B cell (primary cell): ENCODE measurements at regions not wholly inside any gene's neighbourhood (a gene's known extent, or its start where the extent isn't known, plus 50 kb on each side); places are given as distances from the start of the nearest gene placed in this dataset.

Source experiments
- ATAC-seq: fragments of 200-7000 bp; cut with Tn5 transposase; one replicate; pipeline ENCODE4 v1.10.0; 2021; ENCODE audit warnings: low read depth, mild to moderate bottlenecking, moderate number of reproducible peaks, moderate library complexity
- CTCF ChIA-PET: fragments of 350-600 bp; sonication (Branson Sonifier 250); formaldehyde crosslinking; loops from one replicate; lab custom pipeline; 2021; ENCODE audit warnings: antibody characterized with exemption, inconsistent platforms; lab: Charles Lee
- POLR2A ChIA-PET: fragments of 350-600 bp; sonication (Branson Sonifier 250); formaldehyde crosslinking; loops from one replicate; lab custom pipeline; 2021; ENCODE audit warnings: antibody characterized with exemption; lab: Charles Lee
- DNase-seq: peaks from one replicate; pipeline ENCODE4 v3.0.0; 2013
- H2AFZ ChIP-seq: 2 replicates; pipeline ENCODE4 v1.6.1; 2012; ENCODE audit warnings: mild to moderate bottlenecking, low read depth, low read length; ENCODE audit not compliant: insufficient read depth, poor library complexity, severe bottlenecking
- H3K27ac ChIP-seq, 2 donors: 1 replicate in 1 of 2; 2 replicates in 1 of 2; pipeline ENCODE4 v1.5.1; 2012 to 2013; ENCODE audit warnings: low read length in 2 of 2, mild to moderate bottlenecking in 2 of 2, moderate library complexity in 1 of 2
- H3K27me3 ChIP-seq, 4 experiments: fragments of 200-600 bp in 1 of 4; sonication (generic) in 1 of 4; replicated peaks in 1 of 4; 1 replicate in 2 of 4; 2 replicates in 2 of 4; pipeline versions ENCODE4 v1.6.1 to v1.7.0; 2013 to 2016; ENCODE audit warnings: low read length in 3 of 4, mild to moderate bottlenecking in 2 of 4, mixed read lengths in 1 of 4, moderate library complexity in 1 of 4; ENCODE audit not compliant: insufficient read depth in 4 of 4, control insufficient read depth in 3 of 4; ENCODE audit errors: control extremely low read depth in 1 of 4
- H3K36me3 ChIP-seq, 2 experiments: replicated peaks in 1 of 2; 1 replicate in 1 of 2; 2 replicates in 1 of 2; pipeline versions ENCODE4 v1.6.1 to v1.7.1; 2013; ENCODE audit warnings: low read length in 1 of 2; ENCODE audit not compliant: insufficient read depth in 2 of 2, control insufficient read depth in 1 of 2; ENCODE audit errors: control extremely low read depth in 1 of 2, extremely low read depth in 1 of 2
- H3K4me1 ChIP-seq, 2 donors: fragments of 200-600 bp in 1 of 2; sonication (generic) in 1 of 2; 1 replicate in 1 of 2; 2 replicates in 1 of 2; pipeline versions ENCODE4 v1.5.1 to v1.6.1; 2013 to 2017; ENCODE audit warnings: low read length in 2 of 2; ENCODE audit not compliant: control insufficient read depth in 2 of 2, insufficient read depth in 2 of 2
- H3K4me2 ChIP-seq: replicated peaks from 2 replicates; pipeline ENCODE3; 2012; ENCODE audit warnings: mild to moderate bottlenecking, low read depth, low read length; ENCODE audit not compliant: poor library complexity, severe bottlenecking
- H3K4me3 ChIP-seq, 5 experiments: fragments of 200-600 bp in 1 of 5; sonication (generic) in 1 of 5; 1 replicate in 3 of 5; 2 replicates in 2 of 5; pipeline versions ENCODE4 v1.5.1 to v1.7.0; 2011 to 2016; ENCODE audit warnings: low read length in 4 of 5, mild to moderate bottlenecking in 4 of 5, low read depth in 2 of 5, control low read depth in 1 of 5, moderate library complexity in 1 of 5; ENCODE audit not compliant: insufficient read depth in 1 of 5; ENCODE audit errors: control extremely low read depth in 1 of 5, extremely low read depth in 1 of 5
- H3K79me2 ChIP-seq: fragments of 200-600 bp; sonication (generic); one replicate; pipeline ENCODE4 v1.6.0; 2016; ENCODE audit warnings: low read length; ENCODE audit not compliant: control insufficient read depth, insufficient read depth
- H3K9ac ChIP-seq: fragments of 200-600 bp; sonication (generic); 2 replicates; pipeline ENCODE4 v1.6.1; 2017; ENCODE audit warnings: mild to moderate bottlenecking, low read length, moderate library complexity
- H3K9me3 ChIP-seq, 3 donors: one replicate each; pipeline versions ENCODE4 v1.6.1 to v1.7.1; 2013; ENCODE audit warnings: low read length in 2 of 3; ENCODE audit not compliant: control insufficient read depth in 2 of 3, insufficient read depth in 1 of 3; ENCODE audit errors: control extremely low read depth in 1 of 3
- H4K20me1 ChIP-seq: 2 replicates; pipeline ENCODE4 v1.6.0; 2012; ENCODE audit warnings: mild to moderate bottlenecking, low read length; ENCODE audit not compliant: insufficient read depth, control insufficient read depth, poor library complexity, severe bottlenecking
- H3K27ac Mint-ChIP-seq: one replicate; pipeline ENCODE4 v1.8.0; 2021; ENCODE audit warnings: mixed read lengths
- H3K27me3 Mint-ChIP-seq: one replicate; pipeline ENCODE4 v1.8.0; 2021; ENCODE audit warnings: mixed read lengths
- H3K4me1 Mint-ChIP-seq: one replicate; pipeline ENCODE4 v1.8.0; 2021; ENCODE audit warnings: mixed read lengths
- H3K4me3 Mint-ChIP-seq: one replicate; pipeline ENCODE4 v1.8.0; 2021; ENCODE audit warnings: mixed read lengths
- H3K9me3 Mint-ChIP-seq: one replicate; pipeline ENCODE4 v1.8.0; 2022; ENCODE audit warnings: mixed read lengths; ENCODE audit not compliant: insufficient read depth
- CTCF ChIP-seq: fragments of 200-600 bp; IDR thresholded peaks from one replicate; pipeline ENCODE4 v1.8.0; 2022; ENCODE audit warnings: antibody characterized with exemption, mild to moderate bottlenecking
- EZH2 ChIP-seq: IDR thresholded peaks from 2 replicates; pipeline ENCODE4 v1.6.1; 2012; ENCODE audit warnings: borderline replicate concordance, low read depth, mild to moderate bottlenecking, moderate library complexity, low read length; ENCODE audit not compliant: insufficient read depth, poor library complexity, severe bottlenecking
- WGBS: methylation state at CpG from one replicate; pipeline ENCODE4 v1.1.5; 2013; ENCODE audit warnings: missing lambda C conversion rate; ENCODE audit not compliant: insufficient coverage; 5-methylcytosine and 5-hydroxymethylcytosine counted together
- intact Hi-C: fragments of 100-400 bp; cut with micrococcal nuclease; formaldehyde crosslinking; loops from one replicate; pipeline ENCODE4 v1.10.0; 2022

- CTCF ChIA-PET: no interaction called here
- H3K27me3 ChIP-seq: no peaks in the 10 kb centered on the region
- no peak overlapping the region for H3K27ac ChIP-seq
- no peak overlapping the region for H3K9ac ChIP-seq
- no peak overlapping the region for H3K4me3 ChIP-seq
- Mint-ChIP-seq H3K27ac (no peak overlapping the region), H3K9me3 (no peaks in the 10 kb centered on the region), H3K4me1 (no peaks in the 10 kb centered on the region), H3K4me3 (no peak overlapping the region), H3K27me3 (peaks cover 7% of the 10 kb centered on the region)
- no peaks in the 10 kb centered on the region for H3K36me3 ChIP-seq
- H4K20me1 ChIP-seq: no peaks in the 10 kb centered on the region
- H3K79me2 ChIP-seq: no peaks in the 10 kb centered on the region
- POLR2A ChIA-PET: no interaction called here
- no peak for TF ChIP-seq EZH2
- no peak for TF ChIP-seq CTCF
- intact Hi-C loops: no loop called here
- no peak overlapping the region for H2AFZ ChIP-seq
- peaks cover 0 to 5% (median 0%) of the 10 kb centered on the region in 3 donors for H3K9me3 ChIP-seq
- no peaks in the 10 kb centered on the region for H3K4me1 ChIP-seq
- ATAC-seq (no peak), DNase-seq (no peak)
- no peak overlapping the region for H3K4me2 ChIP-seq
- WGBS: 94% methylated on average over 10 of the region's 13 CpGs
Observed at GRCh38 chr20:24790746-24791283, 158.3 kb upstream of the CST7 start.

- ATAC-seq (no peak), DNase-seq (no peak)
- no peaks in the 10 kb centered on the region for H3K4me1 Mint-ChIP-seq
- H3K9me3 ChIP-seq: peaks cover 0 to 5% (median 0%) of the 10 kb centered on the region in 3 donors
- no peak overlapping the region for H3K27ac ChIP-seq
- no peak overlapping the region for H3K27ac Mint-ChIP-seq
- H3K4me1 ChIP-seq: no peaks in the 10 kb centered on the region
- no peak overlapping the region for H2AFZ ChIP-seq
- WGBS: 100% methylated on average over 2 of the region's 2 CpGs
- H3K27me3 Mint-ChIP-seq: peaks cover 7% of the 10 kb centered on the region
- H3K36me3 ChIP-seq: no peaks in the 10 kb centered on the region
- H3K9ac ChIP-seq: no peak overlapping the region
- H3K79me2 ChIP-seq: no peaks in the 10 kb centered on the region
- no peak overlapping the region for H3K4me3 ChIP-seq
- H3K9me3 Mint-ChIP-seq: no peaks in the 10 kb centered on the region
- no peak overlapping the region for H3K4me2 ChIP-seq
- H3K27me3 ChIP-seq: no peaks in the 10 kb centered on the region
- CTCF ChIA-PET: interaction anchor here (0.7 kb wide), 1 partner anchor 691 kb away, joined by 3 read pairs; no protein-coding TSS in a partner anchor
- intact Hi-C loops: no loop called here
- POLR2A ChIA-PET: no interaction called here
- TF ChIP-seq CTCF (no peak), EZH2 (no peak)
- no peaks in the 10 kb centered on the region for H4K20me1 ChIP-seq
- no peak overlapping the region for H3K4me3 Mint-ChIP-seq
Observed at GRCh38 chr20:24791953-24792352, 157.1 kb upstream of the CST7 start.
